ENCODE measurements at regions not wholly inside any gene's neighbourhood (a gene's known extent, or its start where the extent isn't known, plus 50 kb on each side); places are given as distances from the start of the nearest gene placed in this dataset.
"Not testable (repeated sequence)": the region's sequence is repeated elsewhere in the genome, so short reads cannot be mapped to it uniquely, and the experiment has no call there.

GRCh38 chr3:154844863-154845262 is 235.3 kb upstream of the MME start:
- Mint-ChIP-seq H3K4me3 (no peak overlapping the region), H3K36me3 (no peaks in the 10 kb centered on the region), H3K27ac (no peak overlapping the region), H3K9me3 (peaks cover 3% of the 10 kb centered on the region), H3K27me3 (no peaks in the 10 kb centered on the region), H3K4me1 (no peaks in the 10 kb centered on the region)
- no peak for ATAC-seq

- Mint-ChIP-seq H3K36me3 (no peaks in the 10 kb centered on the region), H3K9me3 (no peaks in the 10 kb centered on the region), H3K4me1 (no peaks in the 10 kb centered on the region), H3K27me3 (no peaks in the 10 kb centered on the region), H3K27ac (no peak overlapping the region), H3K4me3 (no peak overlapping the region)
- ATAC-seq, result no peak
These were observed 236.5 kb upstream of the MME start for GRCh38 chr3:154843647-154844046.

- H3K4me3 Mint-ChIP-seq, result no peak overlapping the region
- no peaks in the 10 kb centered on the region for H3K9me3 Mint-ChIP-seq
These were observed 237.6 kb upstream of the MME start for GRCh38 chr3:154842536-154842935.

GRCh38 chr3:154835639-154836038 is 244.5 kb upstream of the MME start:
- no peaks in the 10 kb centered on the region for H3K9me3 Mint-ChIP-seq
- no peaks in the 10 kb centered on the region for H3K27me3 Mint-ChIP-seq
- no peak overlapping the region for H3K4me3 Mint-ChIP-seq
- no peak for ATAC-seq
- no peak overlapping the region for H3K27ac Mint-ChIP-seq
- H3K4me1 Mint-ChIP-seq, result no peaks in the 10 kb centered on the region
- no peaks in the 10 kb centered on the region for H3K36me3 Mint-ChIP-seq

More at GRCh38 chr3:154842536-154842935, 237.6 kb upstream of the MME start:
- H3K4me1 Mint-ChIP-seq, result no peaks in the 10 kb centered on the region
- H3K36me3 Mint-ChIP-seq, result no peaks in the 10 kb centered on the region
- no peaks in the 10 kb centered on the region for H3K27me3 Mint-ChIP-seq
- H3K27ac Mint-ChIP-seq, result no peak overlapping the region
- no peak for ATAC-seq

- not testable (repeated sequence) for H3K27me3 Mint-ChIP-seq, ATAC-seq, H3K4me1 Mint-ChIP-seq
These were observed 245.3 kb upstream of the MME start for GRCh38 chr3:154834831-154835230.

GRCh38 chr3:154829929-154830328 is 250.2 kb upstream of the MME start:
- Mint-ChIP-seq H3K36me3 (no peaks in the 10 kb centered on the region), H3K4me1 (no peaks in the 10 kb centered on the region), H3K4me3 (no peak overlapping the region), H3K27ac (no peak overlapping the region), H3K9me3 (no peaks in the 10 kb centered on the region), H3K27me3 (no peaks in the 10 kb centered on the region)
- ATAC-seq, result no peak

More at GRCh38 chr3:154834831-154835230, 245.3 kb upstream of the MME start:
- H3K9me3 Mint-ChIP-seq, H3K36me3 Mint-ChIP-seq, H3K4me3 Mint-ChIP-seq, H3K27ac Mint-ChIP-seq: not testable (repeated sequence)

GRCh38 chr3:154819491-154819890 is 260.6 kb upstream of the MME start:
- H3K27ac Mint-ChIP-seq, result no peak overlapping the region
- no peaks in the 10 kb centered on the region for H3K27me3 Mint-ChIP-seq
- H3K9me3 Mint-ChIP-seq, result peaks cover 12% of the 10 kb centered on the region
- no peak overlapping the region for H3K4me3 Mint-ChIP-seq
- no peaks in the 10 kb centered on the region for H3K4me1 Mint-ChIP-seq
- H3K36me3 Mint-ChIP-seq, result no peaks in the 10 kb centered on the region
- no peak for ATAC-seq

- H3K27ac Mint-ChIP-seq, result no peak overlapping the region
- no peaks in the 10 kb centered on the region for H3K27me3 Mint-ChIP-seq
- peaks cover 12% of the 10 kb centered on the region for H3K9me3 Mint-ChIP-seq
- H3K4me3 Mint-ChIP-seq, result no peak overlapping the region
- ATAC-seq, result no peak
- no peaks in the 10 kb centered on the region for H3K36me3 Mint-ChIP-seq
- no peaks in the 10 kb centered on the region for H3K4me1 Mint-ChIP-seq
These were observed 261.4 kb upstream of the MME start for GRCh38 chr3:154818676-154819255.

GRCh38 chr3:154810017-154810416 is 270.1 kb upstream of the MME start:
- H3K27me3 Mint-ChIP-seq, H3K27ac Mint-ChIP-seq, ATAC-seq, H3K4me1 Mint-ChIP-seq, H3K4me3 Mint-ChIP-seq, H3K36me3 Mint-ChIP-seq: not testable (repeated sequence)
- H3K9me3 Mint-ChIP-seq, result peaks cover 16% of the 10 kb centered on the region

- ATAC-seq, result no peak
- no peaks in the 10 kb centered on the region for H3K4me1 Mint-ChIP-seq
- no peaks in the 10 kb centered on the region for H3K36me3 Mint-ChIP-seq
- no peaks in the 10 kb centered on the region for H3K27me3 Mint-ChIP-seq
- no peak overlapping the region for H3K4me3 Mint-ChIP-seq
- H3K27ac Mint-ChIP-seq, result no peak overlapping the region
- peaks cover 17% of the 10 kb centered on the region for H3K9me3 Mint-ChIP-seq
These were observed 278.4 kb upstream of the MME start for GRCh38 chr3:154801729-154802128.

GRCh38 chr3:154799800-154800199 is 280.3 kb upstream of the MME start:
- Mint-ChIP-seq H3K36me3 (no peaks in the 10 kb centered on the region), H3K9me3 (peaks cover 5% of the 10 kb centered on the region), H3K4me3 (no peak overlapping the region), H3K27ac (no peak overlapping the region), H3K4me1 (no peaks in the 10 kb centered on the region), H3K27me3 (no peaks in the 10 kb centered on the region)
- no peak for ATAC-seq

- Mint-ChIP-seq H3K27ac (no peak overlapping the region), H3K36me3 (no peaks in the 10 kb centered on the region), H3K27me3 (no peaks in the 10 kb centered on the region), H3K4me3 (no peak overlapping the region), H3K9me3 (no peaks in the 10 kb centered on the region), H3K4me1 (no peaks in the 10 kb centered on the region)
- ATAC-seq, result no peak
These were observed 284.5 kb upstream of the MME start for GRCh38 chr3:154795582-154795981.

GRCh38 chr3:154794814-154795445 is 285.2 kb upstream of the MME start:
- Mint-ChIP-seq H3K4me1 (no peaks in the 10 kb centered on the region), H3K27me3 (no peaks in the 10 kb centered on the region), H3K9me3 (no peaks in the 10 kb centered on the region), H3K27ac (no peak overlapping the region), H3K4me3 (no peak overlapping the region), H3K36me3 (no peaks in the 10 kb centered on the region)
- no peak for ATAC-seq

- H3K27ac Mint-ChIP-seq, result no peak overlapping the region
- no peaks in the 10 kb centered on the region for H3K27me3 Mint-ChIP-seq
- no peaks in the 10 kb centered on the region for H3K36me3 Mint-ChIP-seq
- H3K4me3 Mint-ChIP-seq, result no peak overlapping the region
- H3K4me1 Mint-ChIP-seq, result no peaks in the 10 kb centered on the region
- no peaks in the 10 kb centered on the region for H3K9me3 Mint-ChIP-seq
- no peak for ATAC-seq
These were observed 285.7 kb upstream of the MME start for GRCh38 chr3:154794391-154794790.

- ATAC-seq, result no peak
- H3K4me3 Mint-ChIP-seq, result no peak overlapping the region
- H3K4me1 Mint-ChIP-seq, result no peaks in the 10 kb centered on the region
- H3K27me3 Mint-ChIP-seq, result no peaks in the 10 kb centered on the region
- H3K9me3 Mint-ChIP-seq, result no peaks in the 10 kb centered on the region
- no peak overlapping the region for H3K27ac Mint-ChIP-seq
- H3K36me3 Mint-ChIP-seq, result no peaks in the 10 kb centered on the region
These were observed 287.3 kb upstream of the MME start for GRCh38 chr3:154792828-154793227.

GRCh38 chr3:154791611-154792010 is 288.5 kb upstream of the MME start:
- no peaks in the 10 kb centered on the region for H3K36me3 Mint-ChIP-seq
- H3K4me1 Mint-ChIP-seq, result no peaks in the 10 kb centered on the region
- H3K4me3 Mint-ChIP-seq, result no peak overlapping the region
- no peak overlapping the region for H3K27ac Mint-ChIP-seq
- ATAC-seq, result no peak
- H3K27me3 Mint-ChIP-seq, result no peaks in the 10 kb centered on the region
- no peaks in the 10 kb centered on the region for H3K9me3 Mint-ChIP-seq

Measured in stimulated activated memory B cell treated with anti-CD40 and anti-IgM and Interleukin-4, amounts not matched to agents 10 μg/mL and 1 μg/mL and 100 μg/mL, for 72 hours (primary cell).